ENCODE measurements at regions not wholly inside any gene's neighbourhood (a gene's known extent, or its start where the extent isn't known, plus 50 kb on each side); places are given as distances from the start of the nearest gene placed in this dataset.

DNA sequence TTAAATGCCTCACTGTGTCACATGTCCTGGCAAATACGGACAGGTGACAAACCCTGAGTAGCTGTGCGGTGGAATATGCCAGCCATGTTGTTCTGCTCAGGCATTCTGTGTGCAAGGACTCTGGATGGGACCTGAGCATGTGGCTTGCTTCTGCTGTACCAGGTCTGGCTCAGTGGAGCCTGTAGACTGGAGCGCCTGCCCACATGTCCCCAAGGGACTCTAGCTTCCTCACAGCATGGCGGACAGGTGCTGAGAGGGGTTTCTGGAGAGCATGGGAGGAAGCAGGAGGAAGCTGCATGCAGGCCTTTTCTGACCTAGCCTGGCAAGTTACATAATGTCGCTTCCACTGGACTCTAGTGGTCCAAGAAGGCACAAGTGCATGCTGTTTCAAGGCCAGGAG lies 96.3 kb downstream of the PLXNA1 start:
- Histone ChIP-seq H3K9me3 (ENCODE audit: control extremely low read depth in 1 of 3, control insufficient read depth in 2 of 3, insufficient read depth in 1 of 3, low read length in 2 of 3) (peaks cover 0 to 26% (median 7%) of the 10 kb centered on the region in 3 donors), H3K79me2 (ENCODE audit: control insufficient read depth, insufficient read depth, low read length) (no peaks in the 10 kb centered on the region), H3K4me3 (ENCODE audit: control extremely low read depth in 1 of 5, extremely low read depth in 1 of 5, insufficient read depth in 1 of 5, low read depth in 2 of 5, low read length in 4 of 5) (no peak overlapping the region), H3K36me3 (replicated peaks in 1 of 2; ENCODE audit: control extremely low read depth in 1 of 2, control insufficient read depth in 1 of 2, extremely low read depth in 1 of 2, insufficient read depth in 2 of 2, low read length in 1 of 2) (no peaks in the 10 kb centered on the region), H3K9ac (ENCODE audit: low read length) (no peak overlapping the region), H2AFZ (ENCODE audit: insufficient read depth, low read depth, low read length, poor library complexity, severe bottlenecking) (no peak overlapping the region), H3K27ac (ENCODE audit: low read length in 2 of 2) (no peak overlapping the region), H4K20me1 (ENCODE audit: control insufficient read depth, insufficient read depth, low read length, poor library complexity, severe bottlenecking) (no peaks in the 10 kb centered on the region), H3K4me2 (replicated peaks; ENCODE audit: low read depth, low read length, poor library complexity, severe bottlenecking) (no peak overlapping the region), H3K27me3 (replicated peaks in 1 of 4; ENCODE audit: control extremely low read depth in 1 of 4, control insufficient read depth in 3 of 4, insufficient read depth in 4 of 4, low read length in 3 of 4) (peaks cover 0 to 17% (median 0%) of the 10 kb centered on the region in 4 experiments), H3K4me1 (ENCODE audit: control insufficient read depth in 2 of 2, insufficient read depth in 2 of 2, low read length in 2 of 2) (peaks cover 0 to 10% of the 10 kb centered on the region in 2 donors)
- no peak for ATAC-seq (ENCODE audit: low read depth)
- Mint-ChIP-seq H3K4me3 (no peak overlapping the region), H3K9me3 (ENCODE audit: insufficient read depth) (peaks cover 3% of the 10 kb centered on the region), H3K27me3 (peaks cover 22% of the 10 kb centered on the region), H3K4me1 (peaks cover 12% of the 10 kb centered on the region), H3K27ac (no peak overlapping the region)
- POLR2A ChIA-PET, result no interaction called here
- 48% methylated on average over 5 of the region's 5 CpGs for WGBS (ENCODE audit: insufficient coverage)
- DNase-seq, result no peak
- TF ChIP-seq, protein P1, sequence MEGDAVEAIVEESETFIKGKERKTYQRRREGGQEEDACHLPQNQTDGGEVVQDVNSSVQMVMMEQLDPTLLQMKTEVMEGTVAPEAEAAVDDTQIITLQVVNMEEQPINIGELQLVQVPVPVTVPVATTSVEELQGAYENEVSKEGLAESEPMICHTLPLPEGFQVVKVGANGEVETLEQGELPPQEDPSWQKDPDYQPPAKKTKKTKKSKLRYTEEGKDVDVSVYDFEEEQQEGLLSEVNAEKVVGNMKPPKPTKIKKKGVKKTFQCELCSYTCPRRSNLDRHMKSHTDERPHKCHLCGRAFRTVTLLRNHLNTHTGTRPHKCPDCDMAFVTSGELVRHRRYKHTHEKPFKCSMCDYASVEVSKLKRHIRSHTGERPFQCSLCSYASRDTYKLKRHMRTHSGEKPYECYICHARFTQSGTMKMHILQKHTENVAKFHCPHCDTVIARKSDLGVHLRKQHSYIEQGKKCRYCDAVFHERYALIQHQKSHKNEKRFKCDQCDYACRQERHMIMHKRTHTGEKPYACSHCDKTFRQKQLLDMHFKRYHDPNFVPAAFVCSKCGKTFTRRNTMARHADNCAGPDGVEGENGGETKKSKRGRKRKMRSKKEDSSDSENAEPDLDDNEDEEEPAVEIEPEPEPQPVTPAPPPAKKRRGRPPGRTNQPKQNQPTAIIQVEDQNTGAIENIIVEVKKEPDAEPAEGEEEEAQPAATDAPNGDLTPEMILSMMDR (IDR thresholded peaks at IDR 0.05), result no peak
- CTCF ChIA-PET, result no interaction called here
- intact Hi-C loops (cut with micrococcal nuclease), result no loop called here

DNA sequence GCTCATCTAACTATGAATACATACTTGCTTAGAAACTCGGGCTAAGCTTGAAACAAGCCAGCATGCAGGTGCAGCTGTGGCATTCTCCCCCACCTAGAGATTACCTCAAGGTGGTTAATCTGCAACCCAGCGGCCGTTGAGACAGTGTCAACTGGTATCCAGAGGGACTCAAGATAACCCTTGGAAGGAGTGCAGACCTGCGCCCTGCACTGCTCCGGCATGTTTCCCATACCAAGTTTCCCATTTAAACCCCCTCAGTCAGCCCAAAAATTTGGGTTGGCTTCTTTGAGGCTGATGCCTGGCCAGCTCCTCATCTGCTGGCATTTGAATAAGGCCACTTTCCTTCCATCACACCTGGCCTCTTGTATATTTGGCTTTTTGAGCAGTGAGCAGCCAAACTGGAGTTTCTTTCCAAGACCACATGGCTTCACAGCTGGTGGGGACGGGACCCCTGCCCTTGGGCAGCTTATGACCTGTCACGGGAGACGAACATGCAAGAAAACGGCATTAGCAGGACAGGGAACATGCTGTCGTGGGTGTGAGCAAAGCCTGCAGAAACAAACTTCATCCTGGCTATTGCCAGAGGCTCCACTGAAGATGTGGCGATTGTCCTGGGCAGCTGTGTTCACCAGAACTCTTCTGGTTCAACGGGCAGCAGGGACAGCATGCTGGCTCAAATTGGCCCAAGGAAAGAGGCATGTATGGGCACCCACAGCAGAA lies 98.2 kb downstream of the PLXNA1 start:
- POLR2A ChIA-PET, result no interaction called here
- Mint-ChIP-seq H3K27ac (no peak overlapping the region), H3K9me3 (ENCODE audit: insufficient read depth) (no peaks in the 10 kb centered on the region), H3K27me3 (peaks cover 27% of the 10 kb centered on the region), H3K4me3 (no peak overlapping the region), H3K4me1 (no peaks in the 10 kb centered on the region)
- no peak overlapping the region for H3K27ac ChIP-seq (ENCODE audit: low read length in 2 of 2)
- no peak overlapping the region for H3K4me2 ChIP-seq (replicated peaks; ENCODE audit: low read depth, low read length, poor library complexity, severe bottlenecking)
- H3K27me3 ChIP-seq (replicated peaks in 1 of 4; ENCODE audit: control extremely low read depth in 1 of 4, control insufficient read depth in 3 of 4, insufficient read depth in 4 of 4, low read length in 3 of 4), result peaks cover 0 to 17% (median 0%) of the 10 kb centered on the region in 4 experiments
- 83% methylated on average over 12 of the region's 12 CpGs for WGBS (ENCODE audit: insufficient coverage)
- no peak for ATAC-seq (ENCODE audit: low read depth)
- DNase-seq, result no peak
- peaks cover 0 to 17% (median 0%) of the 10 kb centered on the region in 3 donors for H3K9me3 ChIP-seq (ENCODE audit: control extremely low read depth in 1 of 3, control insufficient read depth in 2 of 3, insufficient read depth in 1 of 3, low read length in 2 of 3)
- intact Hi-C loops (cut with micrococcal nuclease), result no loop called here
- H4K20me1 ChIP-seq (ENCODE audit: control insufficient read depth, insufficient read depth, low read length, poor library complexity, severe bottlenecking), result no peaks in the 10 kb centered on the region
- CTCF ChIA-PET, result no interaction called here
- TF ChIP-seq, protein P1 (IDR thresholded peaks at IDR 0.05), result no peak
- no peak for TF ChIP-seq EZH2 (IDR thresholded peaks at IDR 0.05; ENCODE audit: borderline replicate concordance, insufficient read depth, low read depth, low read length, poor library complexity, severe bottlenecking)
- no peak overlapping the region for H2AFZ ChIP-seq (ENCODE audit: insufficient read depth, low read depth, low read length, poor library complexity, severe bottlenecking)
- H3K4me3 ChIP-seq (ENCODE audit: control extremely low read depth in 1 of 5, extremely low read depth in 1 of 5, insufficient read depth in 1 of 5, low read depth in 2 of 5, low read length in 4 of 5), result no peak overlapping the region
- H3K9ac ChIP-seq (ENCODE audit: low read length), result no peak overlapping the region
- no peaks in the 10 kb centered on the region for H3K36me3 ChIP-seq (replicated peaks in 1 of 2; ENCODE audit: control extremely low read depth in 1 of 2, control insufficient read depth in 1 of 2, extremely low read depth in 1 of 2, insufficient read depth in 2 of 2, low read length in 1 of 2)
- no peaks in the 10 kb centered on the region for H3K4me1 ChIP-seq (ENCODE audit: control insufficient read depth in 2 of 2, insufficient read depth in 2 of 2, low read length in 2 of 2)
- no peaks in the 10 kb centered on the region for H3K79me2 ChIP-seq (ENCODE audit: control insufficient read depth, insufficient read depth, low read length)
